GM23248 (cell line): ENCODE measurements at regions not wholly inside any gene's neighbourhood (a gene's known extent, or its start where the extent isn't known, plus 50 kb on each side); places are given as distances from the start of the nearest gene placed in this dataset.
"Not testable (repeated sequence)": the region's sequence is repeated elsewhere in the genome, so short reads cannot be mapped to it uniquely, and the experiment has no call there.

Experiments
- DNase-seq: peaks from one replicate; pipeline ENCODE4 v3.0.0-alpha.2; 2015
- H2AFZ ChIP-seq: fragments of 200-600 bp; sonication (generic); 2 replicates; pipeline ENCODE4 v1.6.1; 2016; ENCODE audit warnings: antibody characterized with exemption
- H3F3A ChIP-seq: fragments of 200-600 bp; sonication (generic); 2 replicates; pipeline ENCODE4 v1.6.1; 2016; ENCODE audit warnings: mild to moderate bottlenecking, antibody characterized with exemption, mixed run types; ENCODE audit not compliant: insufficient read depth
- H3K27ac ChIP-seq: fragments of 200-600 bp; sonication (generic); 2 replicates; pipeline ENCODE4 v1.5.1; 2016; ENCODE audit warnings: mild to moderate bottlenecking
- H3K27me3 ChIP-seq: fragments of 200-600 bp; sonication (generic); replicated peaks from 2 replicates; pipeline ENCODE4 v1.6.1; 2016; ENCODE audit warnings: mild to moderate bottlenecking; ENCODE audit not compliant: insufficient read depth
- H3K36me3 ChIP-seq: fragments of 200-600 bp; sonication (generic); 2 replicates; pipeline ENCODE4 v1.6.1; 2016; ENCODE audit warnings: low read depth, mild to moderate bottlenecking
- H3K4me1 ChIP-seq: fragments of 200-600 bp; sonication (generic); 2 replicates; pipeline ENCODE4 v1.6.1; 2016; ENCODE audit warnings: mild to moderate bottlenecking; ENCODE audit not compliant: insufficient read depth
- H3K4me2 ChIP-seq: fragments of 200-600 bp; sonication (generic); one replicate; pipeline ENCODE4 v1.6.1; 2016; ENCODE audit warnings: mild to moderate bottlenecking; ENCODE audit not compliant: unreplicated experiment
- H3K4me3 ChIP-seq: fragments of 200-600 bp; sonication (generic); 2 replicates; pipeline ENCODE4 v1.5.1; 2016; ENCODE audit warnings: mild to moderate bottlenecking
- H3K79me2 ChIP-seq: fragments of 200-600 bp; sonication (generic); 2 replicates; pipeline ENCODE4 v1.6.1; 2016; ENCODE audit warnings: mild to moderate bottlenecking; ENCODE audit not compliant: insufficient read depth
- H3K9ac ChIP-seq: fragments of 200-600 bp; sonication (generic); 2 replicates; pipeline ENCODE4 v1.6.1; 2016; ENCODE audit warnings: mild to moderate bottlenecking
- H3K9me2 ChIP-seq: fragments of 200-600 bp; sonication (generic); 2 replicates; pipeline ENCODE4 v1.6.1; 2016; ENCODE audit warnings: mixed run types, mild to moderate bottlenecking, moderate library complexity; ENCODE audit not compliant: insufficient read depth
- H3K9me3 ChIP-seq: fragments of 200-600 bp; sonication (generic); one replicate; pipeline ENCODE4 v1.6.1; 2017; ENCODE audit warnings: low read depth
- H4K20me1 ChIP-seq: fragments of 200-600 bp; sonication (generic); 2 replicates; pipeline ENCODE4 v1.6.0; 2016; ENCODE audit not compliant: insufficient read depth
- EZH2 ChIP-seq: fragments of 200-600 bp; sonication (generic); IDR thresholded peaks from 2 replicates; pipeline ENCODE4 v1.6.1; 2018; ENCODE audit warnings: antibody characterized with exemption, mild to moderate bottlenecking; ENCODE audit not compliant: insufficient read depth, poor library complexity, severe bottlenecking
- EZH2phosphoT487 ChIP-seq: fragments of 200-600 bp; sonication (generic); IDR thresholded peaks from 2 replicates; pipeline ENCODE4 v1.6.1; 2018; ENCODE audit warnings: antibody characterized with exemption, moderate library complexity, mild to moderate bottlenecking, low read depth; ENCODE audit not compliant: insufficient read depth
- WGBS, 2 experiments: methylation state at CpG; one replicate each; pipeline ENCODE4 v1.1.6; 2015 to 2017; ENCODE audit warnings: low lambda C conversion rate in 2 of 2, low coverage in 1 of 2; ENCODE audit errors: missing lambda C conversion rate in 2 of 2; 5-methylcytosine and 5-hydroxymethylcytosine counted together
- in situ Hi-C: fragments of 300-500 bp; cut with MboI; formaldehyde crosslinking; loops from 2 replicates; pipeline ENCODE4 v1.15.0; 2020

- Histone ChIP-seq H4K20me1 (no peaks in the 10 kb centered on the region), H3K27me3 (no peaks in the 10 kb centered on the region), H2AFZ (no peak overlapping the region), H3K79me2 (no peaks in the 10 kb centered on the region), H3K36me3 (no peaks in the 10 kb centered on the region), H3K9me2 (no peaks in the 10 kb centered on the region), H3F3A (no peaks in the 10 kb centered on the region), H3K9me3 (no peaks in the 10 kb centered on the region), H3K4me3 (no peak overlapping the region), H3K4me2 (no peak overlapping the region), H3K4me1 (no peaks in the 10 kb centered on the region), H3K9ac (no peak overlapping the region), H3K27ac (no peak overlapping the region)
- no peak for TF ChIP-seq EZH2
- no peak for TF ChIP-seq EZH2phosphoT487
- no peak for DNase-seq
- in situ Hi-C loops, result no loop called here
- WGBS, 2 experiments, result 26 to 38% methylated on average over 6 of the region's 6 CpGs
These were observed 703.0 kb downstream of the PLOD2 start for GRCh38 chr3:145457825-145458552.

- H3K27me3 ChIP-seq, H2AFZ ChIP-seq, H3K4me3 ChIP-seq, in situ Hi-C loops, H3K9me3 ChIP-seq, H3K36me3 ChIP-seq, H3K9me2 ChIP-seq, H3K4me2 ChIP-seq, H3F3A ChIP-seq, H3K27ac ChIP-seq, H3K79me2 ChIP-seq, H4K20me1 ChIP-seq, H3K9ac ChIP-seq, H3K4me1 ChIP-seq, DNase-seq: not testable (repeated sequence)
- 38 to 75% methylated on average over 1 of the region's 1 CpG for WGBS, 2 experiments
These were observed 701.3 kb downstream of the PLOD2 start for GRCh38 chr3:145459681-145460080.

- H3K27ac ChIP-seq, result no peak overlapping the region
- H4K20me1 ChIP-seq, result no peaks in the 10 kb centered on the region
- no peaks in the 10 kb centered on the region for H3K9me2 ChIP-seq
- WGBS, 2 experiments, result 6 to 9% methylated on average over 3 of the region's 3 CpGs
- peaks cover 4% of the 10 kb centered on the region for H3K9me3 ChIP-seq
- no peak for TF ChIP-seq EZH2phosphoT487
- no peak for TF ChIP-seq EZH2
- H3K4me2 ChIP-seq, result no peak overlapping the region
- no peak overlapping the region for H3K4me3 ChIP-seq
- in situ Hi-C loops, result no loop called here
- H3F3A ChIP-seq, result no peaks in the 10 kb centered on the region
- H3K9ac ChIP-seq, result no peak overlapping the region
- H3K36me3 ChIP-seq, result no peaks in the 10 kb centered on the region
- H3K27me3 ChIP-seq, result no peaks in the 10 kb centered on the region
- no peak overlapping the region for H2AFZ ChIP-seq
- no peaks in the 10 kb centered on the region for H3K79me2 ChIP-seq
- DNase-seq, result no peak
- no peaks in the 10 kb centered on the region for H3K4me1 ChIP-seq
These were observed 689.0 kb downstream of the PLOD2 start for GRCh38 chr3:145471976-145472375.

- H3K9me3 ChIP-seq, H3K9me2 ChIP-seq, H3K4me2 ChIP-seq, H4K20me1 ChIP-seq, H3K27ac ChIP-seq, H3K36me3 ChIP-seq, in situ Hi-C loops, H3K79me2 ChIP-seq, H3K4me1 ChIP-seq, H3F3A ChIP-seq, H3K9ac ChIP-seq, H3K4me3 ChIP-seq, H2AFZ ChIP-seq, H3K27me3 ChIP-seq, DNase-seq: not testable (repeated sequence)
- 65 to 69% methylated on average over 4 to 14 of the region's 25 CpGs for WGBS, 2 experiments
These were observed 678.2 kb downstream of the PLOD2 start for GRCh38 chr3:145482735-145483134.

GRCh38 chr3:145483992-145484391 lies 677.0 kb downstream of the PLOD2 start:
- H3K4me2 ChIP-seq, result no peak overlapping the region
- no peak overlapping the region for H2AFZ ChIP-seq
- no peaks in the 10 kb centered on the region for H3K36me3 ChIP-seq
- no peaks in the 10 kb centered on the region for H4K20me1 ChIP-seq
- no peaks in the 10 kb centered on the region for H3K9me3 ChIP-seq
- DNase-seq, result no peak
- 15 to 18% methylated on average over 3 of the region's 3 CpGs for WGBS, 2 experiments
- no peak overlapping the region for H3K27ac ChIP-seq
- H3K9me2 ChIP-seq, result no peaks in the 10 kb centered on the region
- H3K79me2 ChIP-seq, result no peaks in the 10 kb centered on the region
- no peak overlapping the region for H3K4me3 ChIP-seq
- H3K9ac ChIP-seq, result no peak overlapping the region
- no peaks in the 10 kb centered on the region for H3K27me3 ChIP-seq
- no peaks in the 10 kb centered on the region for H3F3A ChIP-seq
- in situ Hi-C loops, result no loop called here
- no peaks in the 10 kb centered on the region for H3K4me1 ChIP-seq
- TF ChIP-seq EZH2 (no peak), EZH2phosphoT487 (no peak)
